IPS-NIHi7 (cell line): ENCODE measurements at regions not wholly inside any gene's neighbourhood (a gene's known extent, or its start where the extent isn't known, plus 50 kb on each side); places are given as distances from the start of the nearest gene placed in this dataset.
"Not testable (repeated sequence)": the region's sequence is repeated elsewhere in the genome, so short reads cannot be mapped to it uniquely, and the experiment has no call there.

ENCODE experiments used
- DNase-seq: peaks from one replicate; pipeline ENCODE4 v3.0.0; 2012; ENCODE audit warnings: mixed read lengths; ENCODE audit errors: extremely low spot score

GRCh38 chr2:138217975-138218374, 253.7 kb downstream of the HNMT start:
- no peak for DNase-seq

DNA sequence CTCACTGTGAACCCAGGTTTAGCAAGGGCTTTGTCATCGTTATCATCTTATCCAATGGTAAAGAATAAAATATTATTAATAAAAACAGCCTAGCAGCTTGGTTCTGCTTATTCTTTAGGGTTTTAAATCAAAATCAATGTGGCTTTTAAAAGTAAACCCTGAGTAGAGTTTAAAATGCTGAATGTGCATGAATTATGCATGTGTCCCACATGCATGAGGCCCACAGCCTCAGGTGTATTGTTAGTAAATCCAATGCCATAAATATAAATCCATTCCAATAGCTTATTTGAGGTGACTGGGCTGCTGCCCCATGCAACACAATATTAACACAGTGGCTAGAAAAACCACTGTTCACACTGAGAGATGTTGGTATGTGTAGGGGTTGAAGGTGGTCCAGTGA, 254.1 kb downstream of the HNMT start:
- no peak for DNase-seq

GRCh38 chr2:138219961-138220360, 255.7 kb downstream of the HNMT start:
- no peak for DNase-seq

DNA sequence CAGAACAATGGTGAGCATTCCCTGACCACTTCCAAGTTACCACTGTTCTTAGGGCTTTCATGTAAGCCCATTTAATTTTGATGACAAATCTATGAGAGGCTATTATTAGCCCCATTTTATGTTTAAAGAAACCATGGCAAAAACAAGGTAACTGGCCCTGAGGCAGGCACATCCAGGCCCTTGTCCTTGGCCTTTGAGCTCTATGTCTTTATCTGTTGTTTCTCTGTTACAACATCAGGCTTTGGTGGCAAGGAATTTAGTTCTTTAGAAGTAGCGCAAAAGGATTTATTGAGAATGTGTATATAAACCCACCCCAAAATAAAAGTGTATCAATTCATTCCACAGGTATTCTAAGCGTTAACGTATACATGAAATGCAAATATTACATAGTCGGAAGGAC, 257.1 kb downstream of the HNMT start:
- DNase-seq = no peak

GRCh38 chr2:138223319-138223718, 259.0 kb downstream of the HNMT start:
- no peak for DNase-seq

DNA sequence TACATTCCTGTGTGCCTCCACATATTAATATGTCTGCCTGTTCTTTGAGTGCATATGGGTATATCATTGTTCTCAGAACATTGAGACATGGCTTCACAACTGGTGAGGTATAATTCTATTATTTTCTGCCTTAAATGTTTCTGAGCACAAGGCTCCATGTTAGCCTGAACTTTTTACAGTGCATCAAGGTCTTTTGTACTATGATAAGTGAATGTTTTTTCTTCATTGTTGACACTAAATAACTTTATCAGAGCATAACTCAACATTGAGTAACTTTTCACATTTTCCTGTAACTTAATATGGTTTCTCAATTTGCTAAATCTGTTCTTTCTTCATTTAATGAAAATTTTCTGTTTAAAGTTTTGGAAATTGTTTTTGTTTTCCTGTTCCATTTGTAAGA, 262.9 kb downstream of the HNMT start:
- no peak for DNase-seq

DNA sequence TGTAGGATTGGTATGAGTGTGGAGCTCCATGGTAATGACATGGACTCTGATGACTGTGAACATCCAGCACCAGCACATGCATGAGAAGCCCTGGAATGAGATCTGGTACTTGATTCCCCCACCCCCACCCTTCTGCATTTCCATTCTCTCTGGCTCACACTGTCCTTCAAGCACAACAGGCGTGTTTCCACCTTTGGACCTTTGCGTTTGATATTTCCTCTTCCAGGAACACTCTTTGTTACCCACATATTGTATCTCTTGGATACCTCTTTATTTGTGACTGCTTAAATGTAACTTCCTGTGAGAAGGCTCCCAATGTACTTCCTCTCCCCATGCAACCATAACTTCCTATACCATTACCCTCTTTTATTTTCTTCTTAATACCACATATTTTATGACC, 263.8 kb downstream of the HNMT start:
- DNase-seq = no peak

- DNase-seq = no peak
Observed at GRCh38 chr2:138234265-138234664, 267.3 kb upstream of the SPOPL start.

GRCh38 chr2:138235041-138235440, 266.5 kb upstream of the SPOPL start:
- DNase-seq = peak; percentile 13

GRCh38 chr2:138236142-138236541, 265.4 kb upstream of the SPOPL start:
- DNase-seq = no peak

GRCh38 chr2:138237667-138238384, 263.7 kb upstream of the SPOPL start:
- no peak for DNase-seq

DNA sequence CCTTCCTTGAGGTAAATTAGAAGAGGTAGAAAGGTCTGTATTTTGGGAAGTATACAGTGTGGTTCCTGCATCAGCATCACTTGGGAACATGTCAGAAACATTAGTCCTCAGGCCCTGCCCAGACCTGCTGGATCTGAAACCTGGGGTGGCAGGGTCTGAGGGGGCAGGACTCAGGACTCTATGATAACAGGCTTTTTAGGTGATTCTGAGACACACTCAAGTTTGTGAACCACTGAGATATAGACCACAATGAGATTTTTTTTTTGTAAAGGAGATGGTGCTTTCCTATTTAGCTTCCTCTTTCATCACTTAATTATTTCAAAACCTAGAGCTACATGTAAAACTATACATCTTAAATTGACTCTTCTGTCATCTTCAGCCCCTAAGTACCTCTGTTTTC, 262.7 kb upstream of the SPOPL start:
- DNase-seq = no peak

DNA sequence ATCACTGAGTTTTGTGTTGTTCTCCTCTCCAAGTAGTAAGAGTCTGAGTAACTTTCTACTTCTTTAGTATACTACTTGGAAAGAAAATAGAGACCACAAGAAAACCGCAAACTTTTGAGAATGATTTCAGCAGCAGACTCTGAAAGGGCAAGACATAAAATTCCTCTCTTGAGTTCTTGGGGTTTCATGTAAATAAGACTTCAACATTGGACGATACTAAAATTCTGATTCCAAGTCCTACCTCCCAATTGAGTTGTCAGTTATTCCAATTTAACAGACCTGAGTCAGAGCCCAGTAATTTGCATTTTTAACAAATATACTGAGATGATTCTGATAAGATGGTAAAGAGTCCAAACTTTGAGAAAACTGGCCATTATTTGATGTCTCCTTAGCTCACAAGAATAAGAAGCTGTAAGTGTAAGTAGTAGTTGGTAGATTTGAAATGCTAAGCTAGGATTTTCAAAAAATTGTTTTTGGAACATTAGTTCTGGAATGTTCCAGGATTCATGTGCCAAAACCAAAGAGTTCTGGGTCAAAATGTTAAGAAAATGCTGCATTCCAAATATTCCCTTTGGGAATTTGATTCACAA, 261.6 kb upstream of the SPOPL start:
- no peak for DNase-seq

DNA sequence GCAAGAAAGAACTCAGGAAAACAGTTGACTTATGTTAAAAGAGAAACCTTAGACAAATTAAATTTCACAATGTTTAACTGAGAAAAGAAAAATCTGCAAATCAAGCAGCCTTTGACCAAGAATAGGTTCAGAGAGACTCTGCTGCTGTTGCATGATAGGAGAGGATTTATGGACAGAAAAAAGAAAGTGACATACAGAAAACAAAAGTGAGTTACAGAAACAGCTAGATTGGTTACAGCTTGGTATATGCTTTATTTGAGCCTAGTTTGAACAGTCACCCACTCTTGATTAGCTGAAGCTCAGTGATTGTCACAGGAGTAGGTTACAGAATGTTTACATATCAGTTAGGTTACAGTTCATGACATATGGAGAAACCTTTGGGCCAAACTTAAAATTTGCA, 258.2 kb upstream of the SPOPL start:
- no peak for DNase-seq

- no peak for DNase-seq
Observed at GRCh38 chr2:138244501-138244925, 257.1 kb upstream of the SPOPL start.

- no peak for DNase-seq
Observed at GRCh38 chr2:138245310-138245709, 256.3 kb upstream of the SPOPL start.

- DNase-seq = no peak
Observed at GRCh38 chr2:138247302-138247701, 254.3 kb upstream of the SPOPL start.

GRCh38 chr2:138249207-138249606, 252.4 kb upstream of the SPOPL start:
- DNase-seq = no peak

- not testable (repeated sequence) for DNase-seq
Observed at GRCh38 chr2:138250843-138251320, 250.7 kb upstream of the SPOPL start.

- DNase-seq = no peak
Observed at GRCh38 chr2:138252587-138252986, 249.0 kb upstream of the SPOPL start.

- no peak for DNase-seq
Observed at GRCh38 chr2:138255670-138256069, 245.9 kb upstream of the SPOPL start.

GRCh38 chr2:138267161-138267901, 234.2 kb upstream of the SPOPL start:
- no peak for DNase-seq

- DNase-seq = no peak
Observed at GRCh38 chr2:138267902-138268254, 233.7 kb upstream of the SPOPL start.
